C4-2B (cell line): ENCODE measurements at regions not wholly inside any gene's neighbourhood (a gene's known extent, or its start where the extent isn't known, plus 50 kb on each side); places are given as distances from the start of the nearest gene placed in this dataset.

ENCODE experiments used
- CTCF ChIP-seq: fragments of 450-650 bp; conservative IDR thresholded peaks from 2 replicates; pipeline ENCODE4 v1.5.1; 2017; ENCODE audit warnings: mild to moderate bottlenecking
- ZFX ChIP-seq: fragments of 450-650 bp; IDR thresholded peaks from 2 replicates; pipeline ENCODE4 v1.6.1; 2017

- TF ChIP-seq CTCF (no peak), ZFX (no peak)
Measured at GRCh38 chr10:105328503-105329133, 687.5 kb downstream of the SORCS3 start.
